Chondrocyte (in vitro differentiated cells): ENCODE measurements at regions not wholly inside any gene's neighbourhood (a gene's known extent, or its start where the extent isn't known, plus 50 kb on each side); places are given as distances from the start of the nearest gene placed in this dataset.

Experiments used
- DNase-seq: peaks from one replicate; pipeline ENCODE4 v3.0.0; 2021; ENCODE audit warnings: mixed read lengths, low spot score
- H3K27ac Mint-ChIP-seq: one replicate; pipeline ENCODE4 v1.8.0; 2021; ENCODE audit warnings: mild to moderate bottlenecking, moderate library complexity, mixed read lengths; ENCODE audit not compliant: unreplicated experiment
- H3K27me3 Mint-ChIP-seq: 2 replicates; pipeline ENCODE4 v1.8.0; 2021; ENCODE audit warnings: low read depth, mixed read lengths
- H3K36me3 Mint-ChIP-seq: 2 replicates; pipeline ENCODE4 v1.8.0; 2021; ENCODE audit warnings: low read depth, mixed read lengths
- H3K4me1 Mint-ChIP-seq: 2 replicates; pipeline ENCODE4 v1.8.0; 2021; ENCODE audit warnings: low read depth, mild to moderate bottlenecking, mixed read lengths
- H3K4me3 Mint-ChIP-seq: one replicate; pipeline ENCODE4 v1.8.0; 2021; ENCODE audit warnings: mild to moderate bottlenecking, moderate library complexity, mixed read lengths; ENCODE audit not compliant: unreplicated experiment
- H3K9me3 Mint-ChIP-seq: 2 replicates; pipeline ENCODE4 v1.8.0; 2021; ENCODE audit warnings: low read depth, mixed read lengths
- TF ChIP-seq, protein P1 (sequence below): fragments of 200-600 bp; sonication (generic); IDR thresholded peaks from 2 replicates; pipeline ENCODE4 v1.5.0; 2021; ENCODE audit warnings: antibody characterized with exemption, mild to moderate bottlenecking, moderate library complexity

- Mint-ChIP-seq H3K9me3 (peaks cover 8% of the 10 kb centered on the region), H3K27me3 (no peaks in the 10 kb centered on the region), H3K27ac (no peak overlapping the region), H3K4me3 (no peak overlapping the region), H3K4me1 (no peaks in the 10 kb centered on the region), H3K36me3 (no peaks in the 10 kb centered on the region)
- TF ChIP-seq, protein P1, sequence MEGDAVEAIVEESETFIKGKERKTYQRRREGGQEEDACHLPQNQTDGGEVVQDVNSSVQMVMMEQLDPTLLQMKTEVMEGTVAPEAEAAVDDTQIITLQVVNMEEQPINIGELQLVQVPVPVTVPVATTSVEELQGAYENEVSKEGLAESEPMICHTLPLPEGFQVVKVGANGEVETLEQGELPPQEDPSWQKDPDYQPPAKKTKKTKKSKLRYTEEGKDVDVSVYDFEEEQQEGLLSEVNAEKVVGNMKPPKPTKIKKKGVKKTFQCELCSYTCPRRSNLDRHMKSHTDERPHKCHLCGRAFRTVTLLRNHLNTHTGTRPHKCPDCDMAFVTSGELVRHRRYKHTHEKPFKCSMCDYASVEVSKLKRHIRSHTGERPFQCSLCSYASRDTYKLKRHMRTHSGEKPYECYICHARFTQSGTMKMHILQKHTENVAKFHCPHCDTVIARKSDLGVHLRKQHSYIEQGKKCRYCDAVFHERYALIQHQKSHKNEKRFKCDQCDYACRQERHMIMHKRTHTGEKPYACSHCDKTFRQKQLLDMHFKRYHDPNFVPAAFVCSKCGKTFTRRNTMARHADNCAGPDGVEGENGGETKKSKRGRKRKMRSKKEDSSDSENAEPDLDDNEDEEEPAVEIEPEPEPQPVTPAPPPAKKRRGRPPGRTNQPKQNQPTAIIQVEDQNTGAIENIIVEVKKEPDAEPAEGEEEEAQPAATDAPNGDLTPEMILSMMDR: no peak
- DNase-seq: no peak
Measured at GRCh38 chr12:92404921-92405320, 259.3 kb upstream of the BTG1 start.

DNA sequence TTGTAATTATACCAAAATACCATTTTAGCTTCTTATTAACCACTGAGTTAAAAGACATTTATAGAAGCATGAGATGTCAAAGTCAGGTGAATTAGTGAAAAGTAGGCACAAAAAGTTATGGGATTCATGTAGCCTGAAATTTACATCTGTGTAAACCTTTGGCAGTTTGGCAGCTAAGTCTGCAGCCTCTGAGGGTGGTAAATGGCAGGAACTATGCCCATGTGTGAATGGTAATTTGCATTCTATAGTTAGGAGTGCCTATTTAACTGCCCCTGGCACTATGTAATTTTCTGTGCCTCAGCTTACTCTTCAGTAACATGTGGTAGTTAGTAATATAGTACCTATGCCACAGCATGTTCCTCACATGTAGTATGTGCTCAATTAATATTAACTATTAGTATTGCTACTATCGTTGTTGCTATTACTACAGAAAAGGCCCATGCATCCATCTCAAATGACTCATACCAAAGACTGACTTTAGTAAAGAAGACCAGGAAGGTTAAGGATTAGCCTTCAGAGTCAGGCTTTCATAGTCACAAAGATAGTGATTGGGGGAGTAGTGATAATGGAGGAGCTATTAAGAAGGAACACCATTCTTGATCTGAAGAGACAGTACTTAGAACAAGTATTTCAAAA lies 258.7 kb upstream of the BTG1 start:
- no peak overlapping the region for H3K4me3 Mint-ChIP-seq
- peaks cover 8% of the 10 kb centered on the region for H3K9me3 Mint-ChIP-seq
- TF ChIP-seq, protein P1: no peak
- no peak overlapping the region for H3K27ac Mint-ChIP-seq
- no peak for DNase-seq
- no peaks in the 10 kb centered on the region for H3K4me1 Mint-ChIP-seq
- H3K36me3 Mint-ChIP-seq: no peaks in the 10 kb centered on the region
- no peaks in the 10 kb centered on the region for H3K27me3 Mint-ChIP-seq

DNA sequence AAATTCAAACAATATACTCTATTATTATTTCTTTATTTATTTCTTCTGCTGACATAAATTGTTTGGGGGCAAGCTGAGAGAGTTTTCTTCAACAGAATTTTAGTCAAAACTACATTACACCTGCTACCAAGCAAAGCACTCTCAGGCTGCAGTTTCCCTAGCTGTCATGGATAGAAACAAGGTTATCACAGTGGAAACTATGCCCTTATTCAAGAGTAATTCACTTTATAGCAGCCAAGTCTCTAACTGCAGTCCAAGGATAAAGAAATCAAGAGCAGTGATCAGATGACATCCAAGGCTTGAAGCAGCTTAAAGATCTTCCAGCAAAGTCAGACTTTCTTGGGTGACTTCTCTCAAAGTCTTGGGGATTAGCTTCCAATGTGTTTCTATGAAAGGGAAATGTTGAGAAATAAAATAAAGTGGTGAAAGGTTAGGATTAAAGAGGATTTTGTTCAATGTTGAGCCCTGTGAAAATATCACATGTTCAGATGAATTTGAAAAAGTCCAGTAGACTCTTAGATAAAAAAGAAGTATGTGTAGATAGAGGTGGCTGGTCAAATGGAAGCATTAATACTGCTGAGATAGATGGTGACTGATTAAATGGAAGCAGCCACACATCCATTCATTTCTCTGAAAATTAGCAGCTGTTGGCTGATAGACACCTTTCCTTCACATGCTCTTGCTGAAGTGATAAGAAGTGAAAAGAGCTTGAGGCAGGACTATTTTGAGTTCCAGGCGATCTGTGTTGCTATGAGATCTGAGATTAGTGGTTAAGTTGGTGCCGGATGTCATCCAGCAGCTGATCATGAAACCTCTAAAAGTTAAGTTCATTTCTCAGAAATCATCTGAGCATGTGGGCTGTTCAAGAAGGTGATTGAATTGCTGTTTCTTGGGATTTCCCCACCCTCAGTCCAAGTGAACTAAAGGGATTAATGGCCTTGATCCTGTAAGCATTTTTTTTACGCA lies 257.8 kb upstream of the BTG1 start:
- no peaks in the 10 kb centered on the region for H3K27me3 Mint-ChIP-seq
- no peak overlapping the region for H3K4me3 Mint-ChIP-seq
- no peaks in the 10 kb centered on the region for H3K4me1 Mint-ChIP-seq
- DNase-seq: no peak
- peaks cover 5% of the 10 kb centered on the region for H3K9me3 Mint-ChIP-seq
- H3K27ac Mint-ChIP-seq: no peak overlapping the region
- TF ChIP-seq, protein P1: no peak
- H3K36me3 Mint-ChIP-seq: no peaks in the 10 kb centered on the region

GRCh38 chr12:92402415-92402814 lies 256.8 kb upstream of the BTG1 start:
- Mint-ChIP-seq H3K36me3 (no peaks in the 10 kb centered on the region), H3K4me1 (peaks cover 2% of the 10 kb centered on the region), H3K9me3 (no peaks in the 10 kb centered on the region), H3K27me3 (no peaks in the 10 kb centered on the region), H3K27ac (no peak overlapping the region), H3K4me3 (no peak overlapping the region)
- no peak for DNase-seq
- TF ChIP-seq, protein P1: no peak

GRCh38 chr12:92400006-92400405 lies 254.4 kb upstream of the BTG1 start:
- Mint-ChIP-seq H3K4me3 (no peak overlapping the region), H3K27ac (no peak overlapping the region), H3K4me1 (peaks cover 12% of the 10 kb centered on the region), H3K9me3 (no peaks in the 10 kb centered on the region), H3K36me3 (no peaks in the 10 kb centered on the region), H3K27me3 (no peaks in the 10 kb centered on the region)
- TF ChIP-seq, protein P1: no peak
- no peak for DNase-seq
